ENCODE measurements at regions not wholly inside any gene's neighbourhood (a gene's known extent, or its start where the extent isn't known, plus 50 kb on each side); places are given as distances from the start of the nearest gene placed in this dataset.

DNA sequence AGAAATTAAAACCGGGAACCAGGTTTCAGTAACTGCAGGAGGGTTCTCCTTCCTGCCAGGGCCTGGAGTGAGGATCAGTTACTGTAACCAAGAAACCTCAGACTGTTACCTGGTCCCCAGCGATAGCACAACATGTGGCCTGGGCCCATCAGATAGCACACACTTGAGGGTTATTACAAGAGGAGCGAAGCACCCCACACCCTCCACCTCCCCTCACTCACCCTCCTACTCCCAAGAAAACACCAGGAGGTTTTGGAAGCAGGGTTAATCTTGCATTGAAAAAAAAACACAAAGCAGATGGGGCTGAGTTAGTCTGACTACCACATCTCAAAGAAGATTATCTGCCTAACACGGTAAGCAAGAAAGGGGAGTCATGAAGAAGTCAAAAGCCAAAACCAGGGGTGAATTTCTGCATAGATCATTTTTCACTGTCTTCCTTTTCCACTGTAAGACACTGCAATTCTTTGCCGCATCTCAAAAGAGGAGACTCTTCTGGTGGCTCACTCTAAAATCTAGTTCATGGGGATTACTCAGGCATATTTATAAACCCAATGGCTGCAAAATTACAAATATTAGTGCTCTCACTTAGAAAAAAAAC lies 75.9 kb upstream of the DOCK9 start:
- no peak overlapping the region for H3K4me2 ChIP-seq (ENCODE audit: insufficient read depth, insufficient read length, low read length)
- DNase-seq = no peak
- H4K5ac ChIP-seq (ENCODE audit: insufficient read length, low read depth, low read length) = no peak overlapping the region
- no peak overlapping the region for H2AK5ac ChIP-seq (ENCODE audit: insufficient read length, low read length)
- no peak overlapping the region for H4K8ac ChIP-seq (replicated peaks; ENCODE audit: insufficient read length, low read depth, low read length)
- no peak overlapping the region for H2BK20ac ChIP-seq (ENCODE audit: low read depth, low read length, poor library complexity, severe bottlenecking)
- H3K23me2 ChIP-seq (ENCODE audit: insufficient read length, low read depth, low read length, poor library complexity, severe bottlenecking) = no peaks in the 10 kb centered on the region
- no peak overlapping the region for H2BK120ac ChIP-seq (ENCODE audit: low read depth, low read length, poor library complexity, severe bottlenecking)
- H2AFZ ChIP-seq (ENCODE audit: low read length) = no peak overlapping the region
- H3K9ac ChIP-seq (ENCODE audit: extremely low read depth, insufficient read length, low read length) = no peak overlapping the region
- H3K79me1 ChIP-seq (ENCODE audit: insufficient read depth, low read depth, low read length, poor library complexity, severe bottlenecking) = no peaks in the 10 kb centered on the region
- no peak overlapping the region for H2BK5ac ChIP-seq (ENCODE audit: insufficient read length, low read length)
- TF ChIP-seq, protein P1, sequence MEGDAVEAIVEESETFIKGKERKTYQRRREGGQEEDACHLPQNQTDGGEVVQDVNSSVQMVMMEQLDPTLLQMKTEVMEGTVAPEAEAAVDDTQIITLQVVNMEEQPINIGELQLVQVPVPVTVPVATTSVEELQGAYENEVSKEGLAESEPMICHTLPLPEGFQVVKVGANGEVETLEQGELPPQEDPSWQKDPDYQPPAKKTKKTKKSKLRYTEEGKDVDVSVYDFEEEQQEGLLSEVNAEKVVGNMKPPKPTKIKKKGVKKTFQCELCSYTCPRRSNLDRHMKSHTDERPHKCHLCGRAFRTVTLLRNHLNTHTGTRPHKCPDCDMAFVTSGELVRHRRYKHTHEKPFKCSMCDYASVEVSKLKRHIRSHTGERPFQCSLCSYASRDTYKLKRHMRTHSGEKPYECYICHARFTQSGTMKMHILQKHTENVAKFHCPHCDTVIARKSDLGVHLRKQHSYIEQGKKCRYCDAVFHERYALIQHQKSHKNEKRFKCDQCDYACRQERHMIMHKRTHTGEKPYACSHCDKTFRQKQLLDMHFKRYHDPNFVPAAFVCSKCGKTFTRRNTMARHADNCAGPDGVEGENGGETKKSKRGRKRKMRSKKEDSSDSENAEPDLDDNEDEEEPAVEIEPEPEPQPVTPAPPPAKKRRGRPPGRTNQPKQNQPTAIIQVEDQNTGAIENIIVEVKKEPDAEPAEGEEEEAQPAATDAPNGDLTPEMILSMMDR (conservative IDR thresholded peaks at IDR 0.05) = no peak
- WGBS (ENCODE audit: extremely low coverage, insufficient read length, low lambda C conversion rate) = no CpG with 5 or more reads among the region's 5 CpGs
- H3T11ph ChIP-seq (ENCODE audit: low read length) = no peak overlapping the region
- H3K9me3 Mint-ChIP-seq = no peaks in the 10 kb centered on the region
- H3K9me3 ChIP-seq (ENCODE audit: control insufficient read depth, low read depth, low read length) = no peaks in the 10 kb centered on the region
- H3K14ac ChIP-seq (ENCODE audit: insufficient read depth, low read length) = no peak overlapping the region
- H2BK15ac ChIP-seq (ENCODE audit: low read depth, low read length) = no peak overlapping the region
- no peak overlapping the region for H4K91ac ChIP-seq (ENCODE audit: insufficient read length, low read depth, low read length)
- H3K4me3 Mint-ChIP-seq = no peak overlapping the region
- H3K23ac ChIP-seq (ENCODE audit: insufficient read length, low read depth, low read length) = no peak overlapping the region
- no peaks in the 10 kb centered on the region for H3K27me3 ChIP-seq (ENCODE audit: insufficient read depth, low read length)
- no peak overlapping the region for H3K56ac ChIP-seq (ENCODE audit: insufficient read length, low read depth, low read length)
- H4K20me1 ChIP-seq (ENCODE audit: control insufficient read depth, insufficient read depth, insufficient read length) = no peaks in the 10 kb centered on the region
- H3K4ac ChIP-seq (ENCODE audit: low read depth, low read length) = no peak overlapping the region
- no peaks in the 10 kb centered on the region for H3K79me2 ChIP-seq (ENCODE audit: insufficient read depth, low read length)
- no peaks in the 10 kb centered on the region for H3K27me3 Mint-ChIP-seq (ENCODE audit: low read depth)
- peaks cover 4% of the 10 kb centered on the region; the same call in 1 of the 2 replicates for H3K4me1 ChIP-seq (ENCODE audit: insufficient read depth, low read length)
- H2BK12ac ChIP-seq (ENCODE audit: insufficient read length, low read depth, low read length) = no peak overlapping the region
- H3K36me3 Mint-ChIP-seq (ENCODE audit: insufficient read depth in 1 of 3, low read depth in 3 of 3) = no peaks in the 10 kb centered on the region
- H3K27ac ChIP-seq (ENCODE audit: insufficient read length, low read depth, low read length) = no peak overlapping the region
- H3K27ac Mint-ChIP-seq = 0 out of 7 replicates have a peak overlapping the region, but pooled peaks of 1 of the 3 experiments have one; percentile 8
- H3K4me1 Mint-ChIP-seq = peaks cover 24 to 27% of the 10 kb centered on the region in 2 experiments
- no peak overlapping the region for H3K18ac ChIP-seq (ENCODE audit: insufficient read length, low read depth, low read length)
